MM.1S (cell line): ENCODE measurements at regions not wholly inside any gene's neighbourhood (a gene's known extent, or its start where the extent isn't known, plus 50 kb on each side); places are given as distances from the start of the nearest gene placed in this dataset.
"Not testable (repeated sequence)": the region's sequence is repeated elsewhere in the genome, so short reads cannot be mapped to it uniquely, and the experiment has no call there.

ENCODE experiments used
- DNase-seq: peaks from one replicate; pipeline ENCODE4 v3.0.0-alpha.2; 2015
- H2AFZ ChIP-seq: fragments of 300-600 bp; sonication (generic); 2 replicates; pipeline ENCODE4 v1.6.0; 2016; ENCODE audit warnings: antibody characterized with exemption, low read length
- H3F3A ChIP-seq: fragments of 300-600 bp; sonication (generic); 2 replicates; pipeline ENCODE4 v1.6.1; 2016; ENCODE audit warnings: mild to moderate bottlenecking, antibody characterized with exemption, low read length, moderate library complexity, mixed read lengths; ENCODE audit not compliant: insufficient read depth
- H3K27ac ChIP-seq: fragments of 300-600 bp; sonication (generic); 2 replicates; pipeline ENCODE4 v1.5.1; 2016; ENCODE audit warnings: mild to moderate bottlenecking, low read length
- H3K27me3 ChIP-seq: fragments of 300-600 bp; sonication (generic); replicated peaks from 2 replicates; pipeline ENCODE4 v1.6.0; 2016; ENCODE audit warnings: low read length; ENCODE audit not compliant: insufficient read depth
- H3K36me3 ChIP-seq: fragments of 300-600 bp; sonication (generic); replicated peaks from 2 replicates; pipeline ENCODE4 v1.6.1; 2016; ENCODE audit warnings: mild to moderate bottlenecking, low read length, mixed read lengths; ENCODE audit not compliant: insufficient read depth
- H3K4me1 ChIP-seq: fragments of 300-600 bp; sonication (generic); 2 replicates; pipeline ENCODE4 v1.6.1; 2016; ENCODE audit warnings: low read length, mixed read lengths
- H3K4me2 ChIP-seq: fragments of 300-600 bp; sonication (generic); 2 replicates; pipeline ENCODE4 v1.6.0; 2016; ENCODE audit warnings: low read depth, low read length
- H3K4me3 ChIP-seq: fragments of 300-600 bp; sonication (generic); 2 replicates; pipeline ENCODE4 v1.5.1; 2016; ENCODE audit warnings: low read length, mixed read lengths
- H3K79me2 ChIP-seq: fragments of 300-600 bp; sonication (generic); 2 replicates; pipeline ENCODE4 v1.6.1; 2016; ENCODE audit warnings: mixed run types, low read length, mixed read lengths
- H3K9ac ChIP-seq: fragments of 300-600 bp; sonication (generic); 2 replicates; pipeline ENCODE4 v1.6.1; 2016; ENCODE audit warnings: low read length, mixed read lengths
- H3K9me2 ChIP-seq: fragments of 300-600 bp; sonication (generic); replicated peaks from 2 replicates; pipeline ENCODE4 v1.6.1; 2016; ENCODE audit warnings: mild to moderate bottlenecking, low read length, mixed read lengths; ENCODE audit not compliant: insufficient read depth
- H3K9me3 ChIP-seq: fragments of 300-600 bp; sonication (generic); replicated peaks from 2 replicates; pipeline ENCODE4 v1.6.1; 2016; ENCODE audit warnings: mild to moderate bottlenecking, low read length, mixed read lengths; ENCODE audit not compliant: insufficient read depth
- H4K20me1 ChIP-seq: fragments of 300-600 bp; sonication (generic); 2 replicates; pipeline ENCODE4 v1.6.1; 2016; ENCODE audit warnings: mild to moderate bottlenecking, low read length, moderate library complexity, mixed read lengths; ENCODE audit not compliant: insufficient read depth
- CTCF ChIP-seq: fragments of 300-600 bp; sonication (generic); IDR thresholded peaks from 2 replicates; pipeline ENCODE4 v1.5.1; 2016; ENCODE audit warnings: antibody characterized with exemption, low read length, mixed read lengths
- EZH2 ChIP-seq: fragments of 300-600 bp; sonication (generic); optimal IDR thresholded peaks from 2 replicates; pipeline ENCODE3; 2017; ENCODE audit warnings: low read depth, mild to moderate bottlenecking, antibody characterized with exemption, low read length, mixed read lengths
- EZH2phosphoT487 ChIP-seq: fragments of 300-600 bp; sonication (generic); IDR thresholded peaks from 2 replicates; pipeline ENCODE4 v1.6.1; 2018; ENCODE audit warnings: antibody characterized with exemption, low read length

GRCh38 chr5:85472749-85473148 lies 1088.1 kb upstream of the EDIL3 start:
- no peak overlapping the region for H3K27ac ChIP-seq

GRCh38 chr5:85475151-85475550 lies 1090.5 kb upstream of the EDIL3 start:
- H4K20me1 ChIP-seq, H3K36me3 ChIP-seq: not testable (repeated sequence)

More at GRCh38 chr5:85472749-85473148, 1088.1 kb upstream of the EDIL3 start:
- Histone ChIP-seq H3K36me3 (no peaks in the 10 kb centered on the region), H3K9me2 (no peaks in the 10 kb centered on the region), H3K4me1 (no peaks in the 10 kb centered on the region), H4K20me1 (no peaks in the 10 kb centered on the region), H3F3A (no peaks in the 10 kb centered on the region), H3K27me3 (no peaks in the 10 kb centered on the region), H3K9me3 (no peaks in the 10 kb centered on the region), H3K9ac (no peak overlapping the region), H2AFZ (no peak overlapping the region), H3K4me2 (no peak overlapping the region), H3K4me3 (no peak overlapping the region), H3K79me2 (no peaks in the 10 kb centered on the region)
- TF ChIP-seq EZH2phosphoT487: no peak
- TF ChIP-seq EZH2: no peak
- no peak for TF ChIP-seq CTCF
- DNase-seq: no peak

GRCh38 chr5:85476617-85477016 lies 1091.9 kb upstream of the EDIL3 start:
- Histone ChIP-seq H3K4me2 (no peak overlapping the region), H3F3A (no peaks in the 10 kb centered on the region), H3K4me3 (no peak overlapping the region), H3K9ac (no peak overlapping the region), H4K20me1 (no peaks in the 10 kb centered on the region), H3K27me3 (no peaks in the 10 kb centered on the region), H2AFZ (no peak overlapping the region), H3K79me2 (no peaks in the 10 kb centered on the region), H3K9me2 (no peaks in the 10 kb centered on the region), H3K36me3 (no peaks in the 10 kb centered on the region), H3K27ac (no peak overlapping the region), H3K9me3 (no peaks in the 10 kb centered on the region), H3K4me1 (no peaks in the 10 kb centered on the region)
- no peak for DNase-seq
- TF ChIP-seq CTCF (no peak), EZH2 (no peak), EZH2phosphoT487 (no peak)

More at GRCh38 chr5:85475151-85475550, 1090.5 kb upstream of the EDIL3 start:
- H2AFZ ChIP-seq, H3K27ac ChIP-seq, H3K79me2 ChIP-seq, H3K9me3 ChIP-seq, H3K9me2 ChIP-seq, H3K4me3 ChIP-seq, DNase-seq, H3K4me1 ChIP-seq, H3F3A ChIP-seq, H3K9ac ChIP-seq, H3K27me3 ChIP-seq, H3K4me2 ChIP-seq: not testable (repeated sequence)

GRCh38 chr5:85479849-85480248 lies 1095.2 kb upstream of the EDIL3 start:
- Histone ChIP-seq H3K27ac (no peak overlapping the region), H3K9me2 (no peaks in the 10 kb centered on the region), H3K4me2 (no peak overlapping the region), H3K9ac (no peak overlapping the region), H3K9me3 (no peaks in the 10 kb centered on the region), H3K79me2 (no peaks in the 10 kb centered on the region), H3K4me3 (no peak overlapping the region), H4K20me1 (no peaks in the 10 kb centered on the region), H3F3A (no peaks in the 10 kb centered on the region), H3K36me3 (no peaks in the 10 kb centered on the region), H3K27me3 (no peaks in the 10 kb centered on the region), H2AFZ (no peak overlapping the region), H3K4me1 (no peaks in the 10 kb centered on the region)
- no peak for DNase-seq
- TF ChIP-seq EZH2phosphoT487: no peak
- TF ChIP-seq CTCF: no peak
- no peak for TF ChIP-seq EZH2
